HEK293 (cell line): ENCODE measurements at regions not wholly inside any gene's neighbourhood (a gene's known extent, or its start where the extent isn't known, plus 50 kb on each side); places are given as distances from the start of the nearest gene placed in this dataset.

Experiments used
- KLF16 ChIP-seq: fragments of 450-650 bp; formaldehyde crosslinking; IDR thresholded peaks from 2 replicates; pipeline ENCODE4 v1.5.1; 2017; ENCODE audit warnings: missing biosample characterization, missing genetic modification characterization
- ZNF274 ChIP-seq, 2 experiments: fragments of 200-500 bp in 1 of 2; fragments of 450-650 bp in 1 of 2; sonication (Bioruptor generic) in 1 of 2; formaldehyde crosslinking in 1 of 2; IDR thresholded peaks; 2 replicates each; pipeline versions ENCODE4 v1.5.1 to v1.6.1; 2014 to 2016; ENCODE audit warnings: borderline replicate concordance in 1 of 2, inconsistent platforms in 1 of 2, low read length in 1 of 2, missing biosample characterization in 1 of 2, missing genetic modification characterization in 1 of 2
- ZNF548 ChIP-seq: fragments of 450-650 bp; formaldehyde crosslinking; IDR thresholded peaks from 2 replicates; pipeline ENCODE4 v1.5.1; 2016; ENCODE audit warnings: missing biosample characterization, missing genetic modification characterization
- TF ChIP-seq, protein P1 (sequence below): fragments of 450-650 bp; formaldehyde crosslinking; IDR thresholded peaks from 2 replicates; pipeline ENCODE4 v1.5.0; 2017; ENCODE audit warnings: missing biosample characterization, missing genetic modification characterization, borderline replicate concordance

GRCh38 chr11:26227301-26227746 is 104.6 kb upstream of the ANO3 start:
- TF ChIP-seq, protein P1, sequence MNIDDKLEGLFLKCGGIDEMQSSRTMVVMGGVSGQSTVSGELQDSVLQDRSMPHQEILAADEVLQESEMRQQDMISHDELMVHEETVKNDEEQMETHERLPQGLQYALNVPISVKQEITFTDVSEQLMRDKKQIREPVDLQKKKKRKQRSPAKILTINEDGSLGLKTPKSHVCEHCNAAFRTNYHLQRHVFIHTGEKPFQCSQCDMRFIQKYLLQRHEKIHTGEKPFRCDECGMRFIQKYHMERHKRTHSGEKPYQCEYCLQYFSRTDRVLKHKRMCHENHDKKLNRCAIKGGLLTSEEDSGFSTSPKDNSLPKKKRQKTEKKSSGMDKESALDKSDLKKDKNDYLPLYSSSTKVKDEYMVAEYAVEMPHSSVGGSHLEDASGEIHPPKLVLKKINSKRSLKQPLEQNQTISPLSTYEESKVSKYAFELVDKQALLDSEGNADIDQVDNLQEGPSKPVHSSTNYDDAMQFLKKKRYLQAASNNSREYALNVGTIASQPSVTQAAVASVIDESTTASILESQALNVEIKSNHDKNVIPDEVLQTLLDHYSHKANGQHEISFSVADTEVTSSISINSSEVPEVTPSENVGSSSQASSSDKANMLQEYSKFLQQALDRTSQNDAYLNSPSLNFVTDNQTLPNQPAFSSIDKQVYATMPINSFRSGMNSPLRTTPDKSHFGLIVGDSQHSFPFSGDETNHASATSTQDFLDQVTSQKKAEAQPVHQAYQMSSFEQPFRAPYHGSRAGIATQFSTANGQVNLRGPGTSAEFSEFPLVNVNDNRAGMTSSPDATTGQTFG, result no peak
- TF ChIP-seq ZNF274 (IDR thresholded peaks at IDR 0.05; ENCODE audit: low read length), result no peak
- TF ChIP-seq ZNF274 (tag by site-specific recombination; IDR thresholded peaks at IDR 0.05; ENCODE audit: borderline replicate concordance), result no peak
- TF ChIP-seq KLF16 (tag by site-specific recombination), result no peak
- no peak for TF ChIP-seq ZNF548
